Endometrium (tissue), 2 donors: ENCODE measurements at regions not wholly inside any gene's neighbourhood (a gene's known extent, or its start where the extent isn't known, plus 50 kb on each side); places are given as distances from the start of the nearest gene placed in this dataset.
"Not testable (repeated sequence)": the region's sequence is repeated elsewhere in the genome, so short reads cannot be mapped to it uniquely, and the experiment has no call there.

Experiments
- FAIRE-seq: peaks from 2 replicates; lab custom pipeline; 2012; peaks lifted over from hg19 to GRCh38; lab: Jason Lieb, UNC
- donor health status: control.
- donor health status: control.

GRCh38 chr1:30090162-30090820 is 633.1 kb downstream of the MATN1 start:
- FAIRE-seq, result no peak

GRCh38 chr1:30089024-30089430 is 634.4 kb downstream of the MATN1 start:
- no peak for FAIRE-seq

- no peak for FAIRE-seq
Observed at GRCh38 chr1:30088594-30088993, 634.8 kb downstream of the MATN1 start.

- FAIRE-seq, result no peak
Observed at GRCh38 chr1:30087465-30087864, 635.9 kb downstream of the MATN1 start.

GRCh38 chr1:30085811-30086770 is 637.3 kb downstream of the MATN1 start:
- no peak for FAIRE-seq

- no peak for FAIRE-seq
Observed at GRCh38 chr1:30084909-30085571, 638.3 kb downstream of the MATN1 start.

GRCh38 chr1:30083800-30084464 is 639.5 kb downstream of the MATN1 start:
- no peak for FAIRE-seq

GRCh38 chr1:30081379-30082102 is 641.8 kb downstream of the MATN1 start:
- no peak for FAIRE-seq

GRCh38 chr1:30075916-30076315 is 647.5 kb downstream of the MATN1 start:
- not testable (repeated sequence) for FAIRE-seq

- FAIRE-seq, result no peak
Observed at GRCh38 chr1:30068787-30069472, 654.5 kb downstream of the MATN1 start.

GRCh38 chr1:30064547-30064946 is 658.8 kb downstream of the MATN1 start:
- no peak for FAIRE-seq

GRCh38 chr1:30063621-30064280 is 659.6 kb downstream of the MATN1 start:
- FAIRE-seq, result no peak

- FAIRE-seq, result no peak
Observed at GRCh38 chr1:30061292-30062220, 661.8 kb downstream of the MATN1 start.

GRCh38 chr1:30060738-30061137 is 662.6 kb downstream of the MATN1 start:
- FAIRE-seq, result no peak

GRCh38 chr1:30058970-30059369 is 664.4 kb downstream of the MATN1 start:
- FAIRE-seq, result no peak

GRCh38 chr1:30054126-30054525 is 669.3 kb downstream of the MATN1 start:
- no peak for FAIRE-seq

GRCh38 chr1:30052178-30052577 is 671.2 kb downstream of the MATN1 start:
- no peak for FAIRE-seq

- no peak for FAIRE-seq
Observed at GRCh38 chr1:30051777-30052176, 671.6 kb downstream of the MATN1 start.

GRCh38 chr1:30049748-30050296 is 673.6 kb downstream of the MATN1 start:
- no peak for FAIRE-seq
